ENCODE measurements at regions not wholly inside any gene's neighbourhood (a gene's known extent, or its start where the extent isn't known, plus 50 kb on each side); places are given as distances from the start of the nearest gene placed in this dataset.

GRCh38 chr10:4001811-4002210 is 216.8 kb upstream of the KLF6 start:
- DNase-seq = no peak

GRCh38 chr10:3999642-4000041 is 214.6 kb upstream of the KLF6 start:
- no peak for DNase-seq

GRCh38 chr10:3996697-3997096 is 211.7 kb upstream of the KLF6 start:
- no peak for DNase-seq

- DNase-seq = no peak
Observed at GRCh38 chr10:3995302-3996210, 210.5 kb upstream of the KLF6 start.

DNA sequence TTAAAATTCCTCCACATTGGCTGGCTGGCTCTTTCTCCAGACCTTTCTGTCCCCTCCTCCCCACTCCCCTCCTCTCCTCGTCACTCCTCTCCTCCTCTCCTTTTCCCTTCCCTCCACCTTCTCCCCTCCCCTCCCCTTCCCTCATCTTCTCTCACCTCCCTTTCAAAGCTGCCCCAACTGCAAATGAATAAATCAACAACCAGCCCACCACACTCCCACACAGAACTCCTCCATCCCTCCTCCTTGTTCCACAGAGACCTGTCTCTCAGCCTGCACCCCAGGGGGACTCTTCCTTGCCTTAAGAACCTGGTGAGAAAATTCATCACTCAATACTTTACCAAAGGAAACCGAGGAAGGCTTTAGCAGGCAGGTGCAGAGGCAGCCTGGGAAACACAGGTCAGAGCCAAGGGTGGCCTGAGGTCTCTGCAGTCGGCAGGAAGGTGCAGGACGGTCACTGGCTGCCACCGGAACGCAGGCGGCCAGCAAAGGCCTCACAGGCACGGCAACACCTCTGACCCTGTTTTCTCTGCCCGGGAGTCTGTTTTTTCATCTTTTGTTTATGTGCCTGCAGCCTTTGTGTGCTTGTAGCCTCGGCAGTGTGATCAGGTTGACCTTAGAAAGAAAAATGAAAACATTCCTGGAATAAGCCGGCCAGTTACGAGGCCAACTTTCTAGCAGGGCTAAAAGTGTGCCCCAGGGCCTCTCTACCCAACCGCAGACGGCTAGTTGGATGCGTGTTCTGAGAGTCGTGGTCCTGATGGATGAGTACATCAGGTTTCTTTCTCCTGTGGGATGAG is 207.6 kb upstream of the KLF6 start:
- no peak for DNase-seq

DNA sequence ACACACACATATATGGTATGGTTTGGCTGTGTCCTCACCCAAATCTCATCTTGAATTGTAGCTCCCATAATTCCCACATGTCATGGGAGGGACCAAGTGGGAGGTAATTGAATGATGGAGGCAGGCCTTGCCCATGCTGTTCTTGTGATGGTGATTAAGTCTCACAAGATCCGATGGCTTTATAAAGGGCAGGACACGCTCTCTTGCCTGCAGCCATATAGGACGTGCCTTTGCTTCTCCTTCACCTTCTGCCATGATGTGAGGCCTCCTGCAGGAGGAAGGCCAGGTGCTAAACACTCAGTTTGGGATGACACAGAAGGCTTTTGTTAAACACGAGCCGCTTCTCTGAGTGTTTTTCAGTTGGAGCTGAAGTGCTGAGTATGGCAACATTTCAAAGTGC is 205.3 kb upstream of the KLF6 start:
- DNase-seq = no peak

- DNase-seq = no peak
Observed at GRCh38 chr10:3987143-3987974, 202.3 kb upstream of the KLF6 start.

DNA sequence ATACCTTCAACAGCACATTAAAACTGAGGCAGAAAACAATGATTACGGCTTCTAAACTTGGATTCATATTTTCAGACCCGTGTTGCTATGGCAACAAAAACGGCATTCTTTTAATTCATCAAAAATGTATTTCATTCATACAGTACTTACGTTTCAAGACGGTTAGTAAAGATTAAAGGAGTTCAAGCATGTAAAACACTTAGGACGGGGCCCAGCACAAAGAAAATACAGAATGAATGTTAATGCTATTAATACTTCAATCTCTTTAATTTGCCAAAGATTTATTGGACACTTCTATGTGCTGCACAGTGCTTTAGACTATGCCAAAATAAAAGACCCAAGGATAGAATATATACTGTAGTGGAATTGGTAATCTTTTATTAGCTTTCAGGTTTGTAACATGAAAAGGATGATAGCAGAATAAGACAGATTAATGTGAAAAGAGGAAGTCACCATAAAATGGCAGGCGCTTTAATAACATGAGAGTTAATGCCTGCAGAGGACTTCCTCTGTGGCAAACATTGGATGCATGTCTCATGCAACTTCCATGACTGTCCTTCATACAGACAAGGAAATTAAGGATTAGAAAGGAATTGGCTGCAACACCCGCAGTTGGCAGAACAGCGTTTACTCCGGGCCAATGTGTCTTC is 201.6 kb upstream of the KLF6 start:
- DNase-seq = no peak

DNA sequence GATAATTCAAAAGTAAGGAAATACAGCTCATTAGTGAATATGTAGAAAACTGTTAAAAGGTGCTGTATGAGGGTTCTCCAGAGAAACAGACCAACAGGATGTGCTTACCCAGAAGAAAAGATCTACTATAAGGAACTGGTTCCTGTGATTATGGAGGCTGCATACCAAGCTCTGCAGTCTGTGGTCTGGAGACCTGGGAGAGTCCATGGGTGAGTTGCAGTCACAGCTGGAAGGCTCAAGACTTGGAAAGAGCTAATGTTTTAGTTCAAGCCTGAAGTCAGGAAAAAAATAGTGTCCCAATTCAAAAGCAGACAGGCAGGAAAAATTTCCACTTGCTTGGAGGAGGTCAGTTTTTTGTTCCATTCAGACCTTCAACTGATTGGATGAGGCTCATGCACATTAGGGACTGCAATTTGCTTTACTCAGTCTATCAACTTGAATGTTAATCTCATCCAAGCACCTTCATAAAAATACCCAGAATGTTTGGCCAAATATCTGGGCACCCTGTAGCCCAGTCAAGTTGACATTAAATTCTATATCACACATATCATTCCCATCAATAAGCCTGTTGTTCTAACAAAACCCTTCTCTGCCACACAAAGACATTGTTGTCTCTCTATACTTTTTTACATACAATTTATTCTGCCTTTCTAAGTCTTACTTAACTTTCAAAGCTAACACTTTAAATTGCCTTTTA is 197.9 kb upstream of the KLF6 start:
- no peak for DNase-seq

DNA sequence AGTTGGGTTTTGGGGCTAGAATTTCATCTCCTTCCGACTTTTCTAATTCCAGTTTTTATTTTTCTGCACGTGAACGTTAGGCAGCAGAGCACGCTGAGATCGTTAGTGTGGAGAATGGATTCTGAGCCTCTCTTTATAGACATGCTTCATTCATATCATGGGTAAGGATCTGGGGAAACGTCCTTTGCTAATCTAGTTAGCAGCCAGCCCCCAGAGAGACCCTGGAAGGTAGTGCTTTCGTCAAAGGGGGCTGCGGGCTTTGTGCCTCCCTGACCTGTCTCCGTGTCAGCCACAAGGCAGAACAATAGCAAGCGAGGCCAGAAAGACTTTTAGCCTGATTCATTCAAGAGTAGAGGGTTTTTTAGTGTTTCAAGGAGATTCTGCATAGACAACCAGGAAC is 196.3 kb upstream of the KLF6 start:
- no peak for DNase-seq

DNA sequence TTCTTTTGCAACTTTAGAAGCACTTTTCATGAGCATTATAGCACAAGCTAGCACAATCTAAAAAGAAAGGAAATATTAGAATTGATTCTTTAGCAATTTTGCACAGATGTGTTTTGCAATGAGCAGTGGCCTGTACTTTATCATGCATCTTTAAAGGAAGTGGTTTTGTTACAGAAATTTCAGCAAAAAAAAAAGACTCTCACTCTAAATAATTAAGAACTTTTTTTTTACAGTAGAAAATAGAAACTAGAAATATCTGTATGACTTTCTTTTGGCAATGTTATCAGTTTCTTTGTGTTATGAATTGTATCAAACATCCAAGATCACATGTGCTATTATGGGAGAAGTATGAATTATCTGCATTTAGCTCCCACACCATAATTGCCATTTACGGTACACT is 195.7 kb upstream of the KLF6 start:
- no peak for DNase-seq

DNA sequence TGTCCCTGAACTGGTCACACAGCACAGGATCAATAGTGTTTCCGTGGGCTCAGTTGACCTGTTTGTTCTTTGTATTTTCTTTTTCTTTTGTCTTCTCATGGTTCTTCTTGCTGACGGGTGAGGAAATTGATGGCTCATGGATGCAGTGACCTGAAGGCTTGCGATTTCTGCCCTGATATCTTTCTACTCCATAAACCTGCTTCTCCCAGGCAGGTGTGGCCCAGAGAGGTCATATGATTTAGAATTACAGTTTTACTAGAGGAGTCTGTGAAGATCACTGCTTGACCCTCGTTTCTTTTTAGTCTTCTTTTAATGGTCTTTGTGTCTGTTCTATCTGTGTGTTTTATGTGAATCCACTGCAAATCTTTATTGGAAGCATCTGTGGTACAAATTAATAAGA is 195.1 kb upstream of the KLF6 start:
- no peak for DNase-seq

DNA sequence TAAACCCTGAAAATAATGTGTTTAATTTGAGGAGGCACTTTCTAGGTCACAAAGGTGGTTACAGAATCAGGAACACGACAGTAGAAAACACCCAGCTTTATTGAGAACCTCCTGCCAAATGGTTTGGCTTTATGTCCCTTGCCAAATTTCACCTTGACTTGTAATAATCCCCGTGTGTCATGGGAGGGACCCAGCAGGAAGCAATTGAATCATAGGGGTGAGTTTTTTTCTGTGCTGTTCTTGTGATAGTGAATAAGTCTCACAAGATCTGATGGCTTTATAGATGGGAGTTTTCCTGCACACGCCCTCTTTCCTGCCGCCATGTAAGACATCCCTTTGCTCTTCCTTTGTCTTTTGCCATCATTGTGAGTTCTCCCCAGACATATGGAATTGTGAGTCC is 193.8 kb upstream of the KLF6 start:
- DNase-seq = no peak

GRCh38 chr10:3978174-3978573 is 193.2 kb upstream of the KLF6 start:
- no peak for DNase-seq

GRCh38 chr10:3977761-3978160 is 192.8 kb upstream of the KLF6 start:
- DNase-seq = no peak

- DNase-seq = no peak
Observed at GRCh38 chr10:3976718-3977117, 191.7 kb upstream of the KLF6 start.

- DNase-seq = no peak
Observed at GRCh38 chr10:3976171-3976570, 191.2 kb upstream of the KLF6 start.

- DNase-seq = no peak
Observed at GRCh38 chr10:3975016-3975415, 190.0 kb upstream of the KLF6 start.

DNA sequence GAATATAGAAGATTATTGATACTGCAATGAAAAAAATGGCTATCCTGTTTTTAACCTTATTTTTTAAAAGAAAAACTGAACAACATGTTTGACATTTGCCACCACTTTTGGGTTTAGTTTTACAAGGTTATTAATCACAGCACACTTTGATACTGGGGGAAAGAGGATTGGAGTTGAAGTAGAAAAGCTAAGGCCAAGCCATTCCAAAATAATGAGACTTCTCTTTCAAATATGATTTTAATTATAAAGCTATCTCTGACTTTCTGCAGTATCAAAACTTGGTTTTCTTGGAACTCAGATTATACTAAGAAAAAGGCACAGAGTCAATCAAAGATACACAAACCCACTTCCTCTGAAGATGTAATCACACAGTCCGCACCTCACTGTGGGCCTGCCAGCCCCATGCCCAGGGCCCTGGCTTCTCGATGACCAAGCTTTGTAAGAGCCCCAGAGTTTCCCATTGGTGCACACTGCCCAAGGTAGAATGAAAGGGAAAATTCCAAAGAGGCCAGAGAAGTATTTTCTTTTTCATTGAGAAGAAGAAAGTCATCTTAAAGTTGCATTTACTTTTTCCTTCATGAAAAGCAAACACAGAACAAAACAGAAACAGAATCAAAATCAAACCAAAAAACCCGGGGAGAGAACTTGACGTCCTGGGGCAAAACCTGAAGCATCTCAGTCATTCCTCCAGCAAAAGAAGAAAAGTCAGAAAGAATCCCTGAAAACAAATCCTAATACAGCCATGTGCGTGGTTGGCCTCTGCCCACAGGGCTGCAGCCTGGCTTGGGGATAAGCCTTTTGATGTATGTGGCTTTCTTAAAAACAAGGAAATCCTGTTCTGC is 187.7 kb upstream of the KLF6 start:
- DNase-seq = no peak

GRCh38 chr10:3971713-3972112 is 186.7 kb upstream of the KLF6 start:
- no peak for DNase-seq

Measured in NCI-H187 (cell line).